ENCODE measurements at regions not wholly inside any gene's neighbourhood (a gene's known extent, or its start where the extent isn't known, plus 50 kb on each side); places are given as distances from the start of the nearest gene placed in this dataset.

GRCh38 chr5:104533498-104533897, 970.9 kb upstream of the NUDT12 start:
- H3K9ac ChIP-seq (ENCODE audit: low read length): no peak overlapping the region
- TF ChIP-seq CTCF (IDR thresholded peaks at IDR 0.05; ENCODE audit: low read depth, low read length) (no peak), EZH2phosphoT487 (IDR thresholded peaks at IDR 0.05; ENCODE audit: low read depth) (no peak)
- no peaks in the 10 kb centered on the region for H3K36me3 ChIP-seq (replicated peaks; ENCODE audit: low read depth, low read length)
- H3K27me3 ChIP-seq (ENCODE audit: low read depth, low read length): no peaks in the 10 kb centered on the region
- no peaks in the 10 kb centered on the region for H3K9me3 ChIP-seq (ENCODE audit: insufficient read depth, low read length)
- no peak overlapping the region for H2AFZ ChIP-seq (ENCODE audit: low read depth, low read length)
- no peak overlapping the region for H3K4me3 ChIP-seq (ENCODE audit: low read length)
- H3K79me2 ChIP-seq (ENCODE audit: low read length): no peaks in the 10 kb centered on the region
- H4K20me1 ChIP-seq (ENCODE audit: insufficient read depth, low read length): no peaks in the 10 kb centered on the region
- no peak overlapping the region for H3K27ac ChIP-seq (ENCODE audit: low read length)
- no peaks in the 10 kb centered on the region for H3K4me1 ChIP-seq (ENCODE audit: low read length)
- no peak overlapping the region for H3K4me2 ChIP-seq (ENCODE audit: low read length)

GRCh38 chr5:104526866-104527265, 964.3 kb upstream of the NUDT12 start:
- no peak overlapping the region for H3K4me3 ChIP-seq (ENCODE audit: low read length)
- no peak for TF ChIP-seq CTCF (IDR thresholded peaks at IDR 0.05; ENCODE audit: low read depth, low read length)
- no peak for TF ChIP-seq EZH2phosphoT487 (IDR thresholded peaks at IDR 0.05; ENCODE audit: low read depth)

GRCh38 chr5:104513640-104514072, 951.1 kb upstream of the NUDT12 start:
- no peaks in the 10 kb centered on the region for H3K36me3 ChIP-seq (replicated peaks; ENCODE audit: low read depth, low read length)
- H2AFZ ChIP-seq (ENCODE audit: low read depth, low read length): no peak overlapping the region
- no peaks in the 10 kb centered on the region for H3K79me2 ChIP-seq (ENCODE audit: low read length)
- H3K9me3 ChIP-seq (ENCODE audit: insufficient read depth, low read length): no peaks in the 10 kb centered on the region
- H4K20me1 ChIP-seq (ENCODE audit: insufficient read depth, low read length): no peaks in the 10 kb centered on the region
- H3K27ac ChIP-seq (ENCODE audit: low read length): no peak overlapping the region
- no peaks in the 10 kb centered on the region for H3K27me3 ChIP-seq (ENCODE audit: low read depth, low read length)
- TF ChIP-seq EZH2phosphoT487 (IDR thresholded peaks at IDR 0.05; ENCODE audit: low read depth): no peak
- TF ChIP-seq CTCF (IDR thresholded peaks at IDR 0.05; ENCODE audit: low read depth, low read length): no peak
- no peak overlapping the region for H3K4me3 ChIP-seq (ENCODE audit: low read length)
- H3K4me1 ChIP-seq (ENCODE audit: low read length): no peaks in the 10 kb centered on the region
- no peak overlapping the region for H3K4me2 ChIP-seq (ENCODE audit: low read length)
- no peak overlapping the region for H3K9ac ChIP-seq (ENCODE audit: low read length)

More at GRCh38 chr5:104526866-104527265, 964.3 kb upstream of the NUDT12 start:
- Histone ChIP-seq H3K27me3 (ENCODE audit: low read depth, low read length) (no peaks in the 10 kb centered on the region), H3K79me2 (ENCODE audit: low read length) (no peaks in the 10 kb centered on the region), H3K27ac (ENCODE audit: low read length) (no peak overlapping the region), H4K20me1 (ENCODE audit: insufficient read depth, low read length) (no peaks in the 10 kb centered on the region), H3K36me3 (replicated peaks; ENCODE audit: low read depth, low read length) (no peaks in the 10 kb centered on the region), H3K4me1 (ENCODE audit: low read length) (no peaks in the 10 kb centered on the region), H3K9ac (ENCODE audit: low read length) (no peak overlapping the region), H3K4me2 (ENCODE audit: low read length) (no peak overlapping the region), H2AFZ (ENCODE audit: low read depth, low read length) (no peak overlapping the region), H3K9me3 (ENCODE audit: insufficient read depth, low read length) (no peaks in the 10 kb centered on the region)

GRCh38 chr5:104513121-104513602, 950.6 kb upstream of the NUDT12 start:
- Histone ChIP-seq H3K79me2 (ENCODE audit: low read length) (no peaks in the 10 kb centered on the region), H3K9me3 (ENCODE audit: insufficient read depth, low read length) (no peaks in the 10 kb centered on the region), H2AFZ (ENCODE audit: low read depth, low read length) (no peak overlapping the region), H3K4me1 (ENCODE audit: low read length) (no peaks in the 10 kb centered on the region), H3K27me3 (ENCODE audit: low read depth, low read length) (no peaks in the 10 kb centered on the region), H4K20me1 (ENCODE audit: insufficient read depth, low read length) (no peaks in the 10 kb centered on the region), H3K27ac (ENCODE audit: low read length) (no peak overlapping the region), H3K36me3 (replicated peaks; ENCODE audit: low read depth, low read length) (no peaks in the 10 kb centered on the region), H3K4me2 (ENCODE audit: low read length) (no peak overlapping the region), H3K4me3 (ENCODE audit: low read length) (no peak overlapping the region), H3K9ac (ENCODE audit: low read length) (no peak overlapping the region)
- TF ChIP-seq EZH2phosphoT487 (IDR thresholded peaks at IDR 0.05; ENCODE audit: low read depth) (no peak), CTCF (IDR thresholded peaks at IDR 0.05; ENCODE audit: low read depth, low read length) (no peak)
